ENCODE measurements at regions not wholly inside any gene's neighbourhood (a gene's known extent, or its start where the extent isn't known, plus 50 kb on each side); places are given as distances from the start of the nearest gene placed in this dataset.

DNA sequence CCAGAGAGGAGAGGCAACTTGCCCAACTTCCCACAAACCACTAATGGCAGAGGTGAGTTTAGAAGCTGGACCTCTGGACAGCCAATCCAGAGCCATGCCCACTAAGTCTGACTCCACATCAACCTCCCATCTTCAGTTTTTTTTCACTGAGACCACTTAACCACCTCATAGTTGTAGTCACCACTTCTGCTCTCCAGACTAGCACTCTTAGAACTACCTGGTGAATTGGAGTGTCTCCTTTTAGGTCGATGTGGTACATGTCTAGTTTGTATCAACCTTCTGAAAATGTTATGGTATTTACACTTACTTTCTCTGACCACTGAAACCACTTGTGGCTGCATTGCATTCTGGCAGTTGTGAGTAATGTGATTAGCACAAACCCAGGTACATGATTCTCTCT lies 743.6 kb upstream of the FANCL start:
- TF ChIP-seq GATA2 (IDR thresholded peaks at IDR 0.05; ENCODE audit: low read depth, low read length) (no peak), GATA3 (IDR thresholded peaks at IDR 0.05; ENCODE audit: low read depth, low read length) (no peak)
